Esophagus squamous epithelium (tissue), 4 donors: ENCODE measurements at regions not wholly inside any gene's neighbourhood (a gene's known extent, or its start where the extent isn't known, plus 50 kb on each side); places are given as distances from the start of the nearest gene placed in this dataset.

Source experiments
- POLR2A ChIP-seq, 4 donors: fragments of 450-650 bp; IDR thresholded peaks; one replicate each; pipeline ENCODE4 v1.6.1; 2017; ENCODE audit warnings: antibody characterized with exemption in 4 of 4, mild to moderate bottlenecking in 4 of 4, moderate library complexity in 3 of 4
- TF ChIP-seq, protein P1 (sequence below), 6 experiments: fragments of 450-650 bp in 4 of 6; fragments of 200-600 bp in 2 of 6; sonication (generic) in 2 of 6; IDR thresholded peaks; one replicate each; pipeline ENCODE4 v1.5.1; 2016 to 2019; ENCODE audit warnings: antibody characterized with exemption in 6 of 6, mild to moderate bottlenecking in 4 of 6, moderate library complexity in 4 of 6

DNA sequence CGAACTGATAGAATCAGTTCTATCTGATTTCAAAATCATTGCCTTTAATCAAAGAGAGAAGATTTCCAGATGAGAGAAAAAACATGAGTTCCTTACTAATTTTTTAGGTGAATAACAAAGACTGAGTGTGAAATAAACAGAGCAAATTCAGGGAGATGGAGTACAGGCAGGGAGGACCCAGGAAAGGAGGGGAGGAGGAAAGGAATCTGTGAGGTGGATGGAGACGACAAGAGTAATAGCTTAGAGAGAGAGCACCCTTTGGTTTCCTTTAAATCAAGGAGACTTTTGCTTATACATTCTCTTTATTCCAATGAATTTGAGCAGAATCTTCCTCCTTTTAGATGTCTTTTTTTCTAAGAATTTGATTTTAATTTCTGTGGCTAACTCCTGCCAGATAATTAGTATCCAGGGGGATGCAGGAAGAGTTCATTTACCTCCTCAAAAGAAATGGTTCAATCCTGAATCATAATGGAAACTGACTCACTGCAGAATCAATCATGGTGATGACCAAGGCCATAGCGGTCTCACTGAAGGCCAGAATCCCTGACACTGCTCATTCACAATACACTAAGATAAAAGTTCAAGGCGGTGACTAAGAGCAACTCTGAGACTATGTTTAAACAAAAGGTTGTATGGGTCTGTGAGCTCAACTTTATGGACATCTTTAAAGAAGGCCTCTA is 234.0 kb upstream of the ZC3H12C start:
- TF ChIP-seq, protein P1, sequence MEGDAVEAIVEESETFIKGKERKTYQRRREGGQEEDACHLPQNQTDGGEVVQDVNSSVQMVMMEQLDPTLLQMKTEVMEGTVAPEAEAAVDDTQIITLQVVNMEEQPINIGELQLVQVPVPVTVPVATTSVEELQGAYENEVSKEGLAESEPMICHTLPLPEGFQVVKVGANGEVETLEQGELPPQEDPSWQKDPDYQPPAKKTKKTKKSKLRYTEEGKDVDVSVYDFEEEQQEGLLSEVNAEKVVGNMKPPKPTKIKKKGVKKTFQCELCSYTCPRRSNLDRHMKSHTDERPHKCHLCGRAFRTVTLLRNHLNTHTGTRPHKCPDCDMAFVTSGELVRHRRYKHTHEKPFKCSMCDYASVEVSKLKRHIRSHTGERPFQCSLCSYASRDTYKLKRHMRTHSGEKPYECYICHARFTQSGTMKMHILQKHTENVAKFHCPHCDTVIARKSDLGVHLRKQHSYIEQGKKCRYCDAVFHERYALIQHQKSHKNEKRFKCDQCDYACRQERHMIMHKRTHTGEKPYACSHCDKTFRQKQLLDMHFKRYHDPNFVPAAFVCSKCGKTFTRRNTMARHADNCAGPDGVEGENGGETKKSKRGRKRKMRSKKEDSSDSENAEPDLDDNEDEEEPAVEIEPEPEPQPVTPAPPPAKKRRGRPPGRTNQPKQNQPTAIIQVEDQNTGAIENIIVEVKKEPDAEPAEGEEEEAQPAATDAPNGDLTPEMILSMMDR (IDR thresholded peaks at IDR 0.05) = no peak
- no peak for TF ChIP-seq POLR2A (IDR thresholded peaks at IDR 0.05)
